GM18502 (cell line): ENCODE measurements at regions not wholly inside any gene's neighbourhood (a gene's known extent, or its start where the extent isn't known, plus 50 kb on each side); places are given as distances from the start of the nearest gene placed in this dataset.
"Not testable (repeated sequence)": the region's sequence is repeated elsewhere in the genome, so short reads cannot be mapped to it uniquely, and the experiment has no call there.

Experiments
- ATAC-seq: cut with Tn5 transposase; IDR thresholded peaks from one replicate; pipeline ENCODE4 v1.9.1; 2021; ENCODE audit warnings: mild to moderate bottlenecking; ENCODE audit not compliant: unreplicated experiment, poor library complexity

DNA sequence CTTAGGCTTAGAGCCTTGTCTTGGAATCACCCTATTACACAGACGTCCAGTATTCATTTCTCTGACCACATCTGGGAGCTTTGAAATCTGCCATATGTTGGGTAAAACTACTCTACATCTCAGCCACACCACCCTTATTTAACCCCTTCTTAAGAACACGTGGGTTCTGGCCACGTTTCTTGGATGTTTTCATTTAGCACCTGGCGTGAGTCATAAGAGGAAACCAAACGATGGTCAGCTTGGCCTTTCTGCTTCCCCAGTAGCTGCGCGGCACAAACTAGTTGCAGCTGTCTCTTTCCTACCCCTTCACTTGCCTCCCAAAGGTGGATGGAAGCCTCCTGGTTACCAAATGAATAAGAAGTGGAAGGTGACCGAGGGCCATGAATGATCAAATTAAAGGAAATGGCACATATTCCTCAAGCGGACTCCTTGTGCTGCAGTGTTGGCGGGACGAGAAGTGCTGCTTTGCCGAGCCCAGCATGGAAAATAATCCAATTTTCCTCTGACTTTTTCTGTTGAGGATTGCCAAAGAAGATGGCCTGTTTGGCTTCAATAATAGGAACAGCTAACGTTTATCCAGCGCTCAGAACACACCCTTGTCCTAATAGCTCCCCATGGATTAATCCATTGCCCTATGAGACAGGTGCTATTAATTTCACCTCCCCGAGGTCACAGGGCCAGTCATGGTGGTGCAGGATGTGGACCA is 154.1 kb downstream of the ZNF664 start:
- no peak for ATAC-seq

DNA sequence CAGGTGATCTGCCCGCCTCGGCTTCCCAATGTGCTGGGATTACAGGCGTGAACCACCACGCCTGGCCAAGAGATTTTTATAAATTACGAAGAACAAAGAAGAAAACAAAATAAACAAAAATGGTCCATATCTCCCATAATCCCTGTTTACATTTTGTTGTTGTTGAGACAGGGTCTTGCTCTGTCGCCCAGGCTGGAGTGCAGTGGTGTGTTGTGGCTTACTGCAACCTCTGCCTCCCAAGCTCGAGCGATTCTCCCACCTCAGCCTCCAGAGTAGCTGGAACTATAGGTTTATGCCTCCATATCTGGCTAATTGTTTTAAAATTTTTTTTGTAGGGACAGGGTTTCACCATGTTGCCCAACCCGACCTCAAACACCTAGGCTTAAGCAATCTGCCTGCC is 156.1 kb downstream of the ZNF664 start:
- no peak for ATAC-seq

DNA sequence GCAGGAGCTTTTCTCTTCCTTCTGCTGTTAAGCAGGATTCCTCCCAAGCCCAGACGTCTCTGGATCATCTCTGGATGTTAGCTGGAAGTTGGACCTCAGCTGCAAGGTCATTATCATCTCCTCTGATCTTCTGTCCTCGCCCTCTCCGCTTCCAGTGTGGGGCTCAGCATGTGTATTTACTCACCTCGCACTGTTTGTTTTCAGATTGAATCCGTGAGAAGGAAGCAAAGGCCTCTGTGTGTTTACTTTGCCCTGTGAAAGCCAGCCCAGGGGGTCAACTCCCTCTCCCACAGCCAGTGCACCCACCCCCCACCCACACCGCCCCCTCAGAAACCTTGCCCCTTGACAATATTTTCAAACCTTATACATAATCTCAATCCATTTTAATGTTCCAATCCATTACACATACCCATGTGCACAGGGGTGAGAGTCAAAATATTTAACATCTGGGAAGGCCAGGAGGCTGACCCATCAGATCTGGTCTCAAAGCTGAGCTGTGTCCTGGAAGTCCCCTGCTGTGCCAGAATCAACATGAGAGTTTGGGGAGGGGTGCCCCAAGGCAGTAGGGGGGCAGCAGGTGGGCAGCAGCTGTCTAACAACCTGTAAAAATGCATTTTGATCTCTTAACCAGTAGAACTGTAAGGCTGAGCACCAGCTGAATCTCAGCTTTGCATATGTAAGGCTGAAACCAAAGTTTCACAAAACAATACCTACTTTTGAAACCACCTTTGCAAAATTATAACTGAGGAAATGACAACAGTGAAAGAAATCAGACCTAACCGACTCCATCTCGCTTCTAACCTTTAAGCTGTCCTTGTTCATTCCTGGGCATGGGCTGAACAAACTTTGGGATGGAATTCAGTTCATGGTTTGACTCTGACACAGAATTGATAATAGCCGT is 157.9 kb downstream of the ZNF664 start:
- peak; percentile 82 for ATAC-seq

DNA sequence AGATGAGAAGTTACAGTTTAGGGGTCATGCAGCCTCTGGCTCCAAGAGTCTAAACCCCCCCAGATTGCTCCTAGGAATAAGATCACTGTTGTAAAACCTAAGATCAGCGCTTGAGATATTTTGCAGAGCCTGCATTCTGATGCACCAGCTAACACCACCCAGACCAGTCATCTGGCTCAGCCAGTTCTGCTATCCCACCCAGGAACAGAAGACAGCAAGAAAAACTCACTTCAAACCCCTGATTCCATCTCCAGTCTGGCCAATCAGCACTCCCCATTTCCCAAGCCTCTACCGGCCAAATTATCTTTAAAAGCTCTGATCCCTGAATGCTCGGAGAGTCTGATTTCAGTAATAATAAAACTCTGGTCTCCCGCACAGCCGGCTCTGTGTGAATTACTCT is 158.6 kb downstream of the ZNF664 start:
- no peak for ATAC-seq

DNA sequence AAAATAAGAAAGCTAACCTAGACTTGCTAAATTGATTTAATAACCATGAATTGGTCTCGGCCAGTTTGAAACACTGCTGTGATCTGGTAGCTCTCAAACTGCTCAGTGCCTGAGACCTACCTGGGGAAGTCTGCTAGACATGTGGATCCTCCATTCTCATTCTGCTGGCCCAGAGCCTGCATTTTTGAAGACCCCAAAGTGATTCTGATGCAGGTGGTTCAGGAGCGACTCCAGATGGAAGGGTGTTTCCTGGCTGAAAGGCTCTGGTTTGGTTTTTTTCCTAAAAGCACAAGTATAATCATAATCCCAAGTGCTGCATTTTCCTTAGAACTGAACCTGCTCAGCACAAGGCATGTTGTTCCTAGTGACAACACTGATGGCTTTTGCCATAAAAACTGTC is 159.5 kb downstream of the ZNF664 start:
- ATAC-seq: no peak

DNA sequence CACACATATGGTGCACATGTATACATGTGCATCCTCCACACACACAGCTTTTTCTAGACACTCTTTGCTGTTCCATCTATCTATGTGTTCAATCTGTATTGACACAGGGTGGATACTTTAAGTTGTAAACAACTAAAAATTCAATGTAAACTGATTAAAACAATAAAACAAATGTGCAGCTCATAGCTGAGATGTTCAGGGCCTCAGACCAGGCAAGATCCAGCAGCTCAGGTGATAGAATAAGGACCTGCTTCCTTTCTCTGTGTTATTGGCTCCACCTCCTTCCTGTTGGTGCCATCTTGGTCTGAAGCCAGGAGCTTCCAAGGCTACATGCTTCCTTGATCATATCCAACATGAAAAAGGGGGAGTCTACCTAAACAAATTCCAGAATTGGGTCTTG is 158.1 kb upstream of the RFLNA start:
- no peak for ATAC-seq

DNA sequence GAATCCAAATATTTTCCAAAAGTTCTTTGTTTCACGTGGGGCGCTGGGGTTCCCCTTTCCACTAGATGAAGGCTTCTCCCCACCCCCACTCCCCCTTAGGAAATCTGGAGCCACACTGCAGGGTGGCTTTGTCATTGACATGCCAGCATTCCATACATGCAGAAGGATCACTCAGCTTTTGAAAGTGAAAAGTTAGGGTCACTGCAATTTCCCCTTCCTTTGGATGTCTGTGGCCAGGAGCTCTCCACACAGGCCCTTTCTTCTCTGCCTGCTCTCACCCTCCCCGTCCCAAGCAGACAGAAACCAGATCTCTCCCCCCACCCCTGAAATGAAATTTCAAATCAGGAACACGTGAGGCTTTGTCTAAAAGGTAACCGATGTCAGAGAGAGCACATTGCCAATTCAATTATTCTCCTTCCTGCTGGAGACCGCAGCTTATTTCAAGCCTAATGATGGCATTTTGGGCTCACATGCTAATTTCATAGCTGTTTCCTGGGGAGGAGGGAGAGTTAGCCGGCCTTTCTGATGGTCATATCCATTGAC is 153.9 kb upstream of the RFLNA start:
- no peak for ATAC-seq

DNA sequence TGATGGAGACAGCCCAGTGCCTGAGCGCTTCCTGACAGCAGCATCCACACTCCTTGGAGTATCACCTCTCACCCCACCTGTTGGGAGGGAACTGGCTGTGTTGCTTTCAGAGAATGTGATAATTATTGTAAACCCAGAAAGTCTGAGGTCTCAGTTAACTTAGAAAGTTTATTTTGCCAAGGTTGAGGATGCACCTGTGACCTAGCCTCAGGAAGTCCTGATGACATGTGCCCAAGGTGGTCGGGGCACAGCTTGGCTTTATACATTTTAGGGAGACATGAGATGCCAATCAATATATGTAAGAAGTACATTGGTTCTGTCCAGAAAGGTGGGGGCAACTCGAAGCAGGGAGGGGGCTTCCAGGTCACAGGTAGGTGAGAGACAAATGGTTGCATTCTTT is 153.3 kb upstream of the RFLNA start:
- not testable (repeated sequence) for ATAC-seq

DNA sequence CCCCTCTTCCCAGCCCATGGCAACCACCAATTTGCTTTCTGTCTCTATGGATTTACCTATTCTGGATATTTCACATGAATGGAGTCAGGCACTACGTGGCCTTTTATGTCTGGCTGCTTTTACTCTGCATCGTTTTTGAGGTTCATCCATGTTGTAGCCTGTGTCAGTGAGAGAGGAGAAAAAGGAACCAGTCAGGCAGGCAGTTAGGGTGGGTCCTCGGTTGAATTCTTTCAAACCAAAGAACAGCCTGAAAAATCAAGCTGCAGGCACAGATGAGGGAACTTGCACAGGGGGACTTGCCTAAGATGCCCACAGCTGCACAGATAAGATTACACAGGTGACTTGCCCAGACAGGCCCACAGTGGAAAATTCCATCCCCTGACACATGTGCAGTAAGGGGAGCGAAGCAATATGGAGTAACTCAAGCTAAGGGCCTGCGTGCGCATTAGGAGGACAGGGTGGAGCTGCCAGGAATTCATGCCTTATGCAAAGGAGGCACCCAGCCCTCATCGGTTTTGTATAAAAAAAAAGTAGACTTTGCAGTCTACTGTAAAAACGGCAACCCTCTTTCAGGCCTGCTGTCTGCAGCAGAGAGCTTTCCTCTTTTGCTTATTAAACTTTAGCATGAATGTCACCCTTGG is 152.4 kb upstream of the RFLNA start:
- no peak for ATAC-seq

DNA sequence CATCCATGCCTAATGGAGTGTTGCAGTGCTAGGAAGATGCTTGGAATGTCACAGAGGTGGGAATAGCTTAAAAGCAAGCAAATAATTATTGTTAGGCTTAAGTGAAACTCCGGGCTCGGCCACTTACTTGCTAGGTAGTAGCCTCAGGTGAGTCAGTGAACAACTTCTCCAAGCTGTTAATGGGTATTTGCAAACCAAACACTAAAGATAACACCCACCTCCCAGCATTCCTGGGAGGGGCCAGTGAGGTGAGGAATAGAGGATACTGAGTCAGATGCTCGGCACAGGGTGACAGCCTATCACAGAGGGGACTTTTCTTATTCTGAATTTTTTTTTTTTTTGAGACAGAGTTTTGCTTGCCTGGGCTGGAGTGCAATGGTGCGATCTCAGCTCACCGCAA is 151.2 kb upstream of the RFLNA start:
- ATAC-seq: no peak

DNA sequence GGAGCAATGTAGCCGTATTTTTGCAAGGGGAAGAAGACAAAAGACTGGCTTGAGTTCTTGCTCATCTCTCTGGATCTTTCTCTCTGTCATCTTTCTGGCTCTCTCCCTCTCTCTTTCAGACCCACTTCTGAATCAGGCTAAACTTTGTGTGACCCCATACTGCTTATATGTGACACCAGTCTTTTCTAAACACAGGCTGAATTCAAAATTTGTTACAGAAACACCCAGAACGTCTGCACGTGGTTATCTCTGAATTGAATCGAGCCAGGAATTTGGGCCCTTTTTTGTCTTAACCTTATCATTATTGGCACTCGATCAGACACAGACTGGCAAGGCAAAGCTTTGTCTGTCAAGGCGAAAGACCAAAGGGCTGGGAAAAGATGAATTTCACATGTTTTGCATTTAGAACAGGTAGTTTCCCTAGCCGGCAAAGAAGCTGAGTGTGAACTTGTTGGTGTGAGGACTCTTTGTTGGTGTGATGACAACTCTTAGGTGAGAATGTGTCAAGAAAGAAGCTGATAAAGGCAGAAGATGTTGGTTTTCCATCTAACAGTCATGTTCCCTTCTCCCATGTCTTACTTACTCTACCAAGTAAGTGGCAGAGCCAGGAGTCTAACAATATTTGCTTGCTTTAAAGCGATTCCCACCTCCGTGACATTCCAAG is 150.2 kb upstream of the RFLNA start:
- no peak for ATAC-seq

DNA sequence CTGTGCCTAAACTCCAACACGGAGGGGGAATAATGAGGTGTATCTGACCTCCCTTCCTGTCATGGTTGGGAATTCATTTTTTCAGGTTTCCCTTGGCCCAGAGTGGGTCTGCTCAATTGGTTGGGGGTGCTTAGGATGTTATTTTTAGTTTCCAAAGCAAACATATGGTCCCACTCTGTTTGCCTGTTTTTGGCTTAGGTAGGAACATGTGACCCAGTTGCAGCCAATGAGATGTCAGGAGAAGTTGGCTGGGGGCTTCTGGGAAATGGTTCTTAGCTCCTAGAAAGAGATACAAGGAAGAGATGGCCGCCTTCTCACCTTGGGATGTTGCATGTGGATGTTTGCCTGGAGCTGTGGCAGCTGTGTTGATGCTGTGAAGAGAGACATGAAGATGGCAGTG is 147.9 kb upstream of the RFLNA start:
- ATAC-seq: no peak

DNA sequence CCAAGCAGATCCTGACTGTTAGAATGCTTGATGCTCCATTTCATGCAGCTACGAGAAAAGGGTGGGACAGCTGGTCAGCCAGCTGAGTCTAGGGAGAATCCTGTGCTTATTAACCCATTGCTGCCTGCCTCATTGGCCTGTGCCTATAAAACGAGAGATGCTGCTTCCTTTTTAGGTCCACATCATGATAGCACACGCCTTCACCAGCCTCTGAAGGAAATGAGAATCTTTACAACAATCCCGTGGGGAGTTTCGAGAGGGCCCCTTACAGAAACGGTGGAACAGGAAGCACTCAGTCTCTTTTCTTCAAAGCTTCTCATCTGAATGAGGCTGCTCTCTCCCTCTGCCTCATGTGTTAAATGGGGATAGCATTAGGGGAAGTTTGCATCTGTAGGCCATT is 147.3 kb upstream of the RFLNA start:
- ATAC-seq: peak; percentile 86

DNA sequence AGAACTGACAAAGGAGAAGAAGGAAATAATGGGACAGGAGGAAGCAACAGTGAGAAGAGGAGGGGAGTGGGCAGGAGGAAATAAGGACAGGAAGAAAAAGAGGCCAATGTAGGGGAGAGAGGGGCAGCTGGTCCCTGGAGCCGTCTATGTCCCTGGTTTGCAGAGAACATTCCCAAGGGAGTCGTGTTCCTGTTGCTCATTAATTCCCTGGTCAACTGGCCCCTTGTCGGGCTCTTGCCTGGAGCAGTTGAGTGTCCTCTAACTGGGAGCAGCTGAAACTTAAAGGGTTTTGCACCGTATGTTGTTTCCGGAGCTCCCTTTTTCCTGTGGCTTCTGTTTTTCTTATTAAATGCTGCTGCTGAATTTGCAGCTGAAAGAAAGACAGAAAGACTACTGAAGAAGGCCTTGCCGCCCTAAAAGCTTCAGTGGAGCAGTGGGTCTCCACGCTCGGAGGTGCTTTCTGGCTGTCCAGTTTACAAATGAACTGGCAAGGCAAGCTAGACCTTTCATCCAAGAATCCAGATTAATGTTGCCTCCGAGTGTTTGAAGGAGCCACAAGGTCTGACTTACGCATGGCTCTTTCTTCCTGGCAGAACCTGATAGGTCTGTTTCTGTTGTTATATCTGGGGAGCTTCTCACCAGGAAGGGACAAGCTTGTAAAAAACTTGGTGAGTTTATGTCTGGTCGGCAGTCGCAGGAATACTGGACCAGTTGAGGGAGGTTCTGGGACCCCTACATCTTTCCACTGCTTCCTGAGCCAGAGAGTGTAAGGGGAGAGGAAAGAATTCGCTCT is 146.2 kb upstream of the RFLNA start:
- no peak for ATAC-seq

DNA sequence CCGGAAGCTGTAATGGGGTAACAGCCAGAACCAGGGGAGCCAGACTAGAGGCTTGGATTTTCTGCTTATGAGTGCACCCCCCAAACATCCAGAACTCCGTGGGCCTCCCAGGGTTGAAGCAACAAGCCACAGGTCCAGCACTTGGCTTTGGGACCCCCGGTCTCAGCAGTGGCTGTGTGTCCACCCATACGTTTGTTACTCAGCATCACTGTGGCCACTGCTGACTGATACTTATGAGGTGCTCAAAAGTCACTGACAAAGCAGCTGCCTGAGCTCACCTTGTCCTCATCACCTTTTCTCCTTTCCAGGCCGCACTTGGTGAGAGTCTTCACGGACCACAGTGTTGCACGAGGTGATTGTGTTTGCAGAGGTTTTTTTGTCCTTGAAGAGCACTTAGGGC is 145.6 kb upstream of the RFLNA start:
- no peak for ATAC-seq

DNA sequence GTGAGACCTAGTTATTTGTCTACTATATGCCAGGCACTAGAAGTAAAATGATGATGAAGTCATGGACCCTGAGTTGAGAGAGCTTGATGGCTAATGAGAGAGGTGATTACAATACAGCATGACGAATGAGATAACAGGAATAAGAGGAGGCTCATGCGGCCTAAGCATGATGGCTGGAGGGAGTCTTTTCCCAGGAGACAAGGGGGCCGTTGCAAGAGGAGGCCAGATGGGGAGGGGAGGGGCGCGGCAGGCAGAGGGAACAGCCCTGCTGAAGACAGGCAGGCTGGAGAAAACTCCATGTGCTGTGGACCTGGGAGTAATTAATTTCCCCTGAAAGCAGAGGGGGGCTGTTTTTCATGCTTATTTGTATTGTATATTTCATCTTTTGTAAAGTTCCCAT is 144.7 kb upstream of the RFLNA start:
- ATAC-seq: no peak

DNA sequence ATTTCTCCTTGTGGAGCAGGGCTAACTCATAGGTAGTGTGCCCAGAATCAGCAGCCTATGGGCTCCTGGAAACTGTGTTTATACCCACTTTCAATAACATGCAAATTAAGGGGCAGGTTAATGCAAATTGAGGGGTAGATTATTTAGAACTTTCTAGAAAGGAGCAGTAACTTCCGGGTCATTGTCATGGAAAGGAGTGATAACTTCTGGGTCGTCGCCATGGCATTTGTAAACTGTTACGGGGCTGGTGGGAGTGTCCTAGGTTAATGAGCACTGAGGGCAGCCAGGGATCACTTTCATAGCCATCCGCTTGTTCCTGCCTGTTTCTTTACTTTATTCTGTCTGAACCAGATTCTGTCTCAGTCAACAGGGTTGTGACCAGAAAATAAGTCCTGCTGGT is 143.3 kb upstream of the RFLNA start:
- no peak for ATAC-seq

DNA sequence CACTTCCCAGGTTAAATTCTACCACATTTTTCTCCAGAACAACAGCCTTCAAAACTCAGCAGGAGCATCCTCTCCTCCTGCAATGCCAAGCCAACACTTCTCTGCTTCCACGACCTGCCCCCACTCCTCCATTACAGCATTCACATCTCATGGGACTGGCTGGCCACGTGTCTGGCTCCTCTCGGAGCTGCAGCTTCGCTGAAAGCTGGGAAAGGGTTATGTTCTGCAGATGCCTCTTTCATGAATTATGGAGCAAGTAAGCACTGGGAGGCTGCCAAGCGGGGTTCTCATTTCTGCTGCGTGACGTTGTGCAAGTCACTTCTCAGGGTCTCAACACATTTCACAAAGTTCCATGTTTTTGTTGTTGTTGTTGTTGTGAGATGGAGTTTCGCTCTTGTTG is 142.2 kb upstream of the RFLNA start:
- no peak for ATAC-seq

DNA sequence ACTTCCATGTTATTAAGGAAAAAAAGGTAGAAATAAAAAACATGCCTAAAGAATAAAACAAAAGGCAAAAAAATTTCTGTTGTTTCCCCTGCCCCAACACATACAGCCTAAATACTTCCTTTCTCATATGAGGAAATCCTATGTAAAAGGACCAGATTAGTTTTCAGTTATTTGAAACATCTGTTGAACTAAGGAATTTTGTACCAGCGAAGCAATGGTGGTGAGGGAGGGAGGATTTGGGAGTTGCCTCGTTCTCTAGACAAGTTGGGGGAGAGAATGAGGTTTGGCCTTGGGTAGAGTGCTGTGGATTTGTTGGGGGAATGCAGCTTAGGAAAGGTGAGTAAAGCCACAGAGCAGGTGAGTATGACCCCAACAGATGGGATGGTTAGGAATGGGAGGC is 141.5 kb upstream of the RFLNA start:
- ATAC-seq: no peak

DNA sequence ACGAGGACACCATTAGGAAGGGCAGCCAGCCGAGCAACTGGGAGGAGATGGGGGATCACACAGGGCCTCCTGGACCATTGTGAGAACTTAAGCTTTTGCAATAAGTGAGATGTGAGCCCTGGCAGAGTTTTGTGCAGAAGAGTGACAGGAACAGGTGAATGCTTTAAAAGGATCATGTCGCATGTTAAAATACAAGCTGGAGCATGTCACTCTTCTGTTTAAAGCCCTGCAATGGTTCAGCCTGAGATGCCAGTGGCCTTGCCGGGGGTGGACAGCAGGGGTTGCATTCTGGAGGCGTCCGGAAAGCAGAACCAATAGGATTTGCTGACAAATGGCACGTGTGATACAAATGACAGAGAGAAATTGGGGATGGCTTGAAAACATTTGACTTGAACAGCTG is 137.5 kb upstream of the RFLNA start:
- no peak for ATAC-seq
